ENCODE measurements at regions not wholly inside any gene's neighbourhood (a gene's known extent, or its start where the extent isn't known, plus 50 kb on each side); places are given as distances from the start of the nearest gene placed in this dataset.

- DNase-seq (no peak), ATAC-seq (no peak)
- H3K9me3 ChIP-seq (ENCODE audit: control insufficient read depth, low read length): no peaks in the 10 kb centered on the region
- no peaks in the 10 kb centered on the region for H3K27me3 ChIP-seq (ENCODE audit: control insufficient read depth, insufficient read depth)
- no peak overlapping the region for H3K27ac ChIP-seq (ENCODE audit: low read length)
- no peak overlapping the region for H3K4me3 ChIP-seq (ENCODE audit: low read length)
- H3K4me1 ChIP-seq (ENCODE audit: control insufficient read depth, insufficient read depth, low read length): no peaks in the 10 kb centered on the region
- WGBS: 90% methylated on average over 1 of the region's 1 CpG
- intact Hi-C loops (cut with DNase I): no loop called here
Measured at GRCh38 chr6:97917369-97917768, 634.4 kb upstream of the MMS22L start.

- Histone ChIP-seq H3K9me3 (ENCODE audit: control insufficient read depth, low read length) (no peaks in the 10 kb centered on the region), H3K27ac (ENCODE audit: low read length) (no peak overlapping the region), H3K27me3 (ENCODE audit: control insufficient read depth, insufficient read depth) (no peaks in the 10 kb centered on the region), H3K4me3 (ENCODE audit: low read length) (no peak overlapping the region), H3K4me1 (ENCODE audit: control insufficient read depth, insufficient read depth, low read length) (no peaks in the 10 kb centered on the region)
- WGBS: 66% methylated on average over 3 of the region's 3 CpGs
- ATAC-seq: no peak
- intact Hi-C loops (cut with DNase I): no loop called here
- DNase-seq: no peak
Measured at GRCh38 chr6:97919046-97919445, 636.0 kb upstream of the MMS22L start.

- H3K27me3 ChIP-seq (ENCODE audit: control insufficient read depth, insufficient read depth): no peaks in the 10 kb centered on the region
- intact Hi-C loops (cut with DNase I): no loop called here
- no peaks in the 10 kb centered on the region for H3K9me3 ChIP-seq (ENCODE audit: control insufficient read depth, low read length)
- ATAC-seq: no peak
- no peak overlapping the region for H3K4me3 ChIP-seq (ENCODE audit: low read length)
- DNase-seq: no peak
- no peaks in the 10 kb centered on the region for H3K4me1 ChIP-seq (ENCODE audit: control insufficient read depth, insufficient read depth, low read length)
- no peak overlapping the region for H3K27ac ChIP-seq (ENCODE audit: low read length)
Measured at GRCh38 chr6:97919631-97920030, 636.6 kb upstream of the MMS22L start.

GRCh38 chr6:97923249-97923648, 640.2 kb upstream of the MMS22L start:
- intact Hi-C loops (cut with DNase I): no loop called here
- H3K4me3 ChIP-seq (ENCODE audit: low read length): no peak overlapping the region
- DNase-seq (no peak), ATAC-seq (no peak)
- WGBS: 76% methylated on average over 2 of the region's 2 CpGs
- H3K27me3 ChIP-seq (ENCODE audit: control insufficient read depth, insufficient read depth): no peaks in the 10 kb centered on the region
- H3K4me1 ChIP-seq (ENCODE audit: control insufficient read depth, insufficient read depth, low read length): no peaks in the 10 kb centered on the region
- H3K9me3 ChIP-seq (ENCODE audit: control insufficient read depth, low read length): no peaks in the 10 kb centered on the region
- no peak overlapping the region for H3K27ac ChIP-seq (ENCODE audit: low read length)

- H3K4me3 ChIP-seq (ENCODE audit: low read length): no peak overlapping the region
- intact Hi-C loops (cut with DNase I): no loop called here
- no peaks in the 10 kb centered on the region for H3K4me1 ChIP-seq (ENCODE audit: control insufficient read depth, insufficient read depth, low read length)
- H3K27me3 ChIP-seq (ENCODE audit: control insufficient read depth, insufficient read depth): no peaks in the 10 kb centered on the region
- no peak overlapping the region for H3K27ac ChIP-seq (ENCODE audit: low read length)
- H3K9me3 ChIP-seq (ENCODE audit: control insufficient read depth, low read length): no peaks in the 10 kb centered on the region
- DNase-seq (no peak), ATAC-seq (no peak)
- 69% methylated on average over 2 of the region's 2 CpGs for WGBS
Measured at GRCh38 chr6:97925504-97925903, 642.5 kb upstream of the MMS22L start.

GRCh38 chr6:97939440-97940168, 656.6 kb upstream of the MMS22L start:
- no peaks in the 10 kb centered on the region for H3K9me3 ChIP-seq (ENCODE audit: control insufficient read depth, low read length)
- intact Hi-C loops (cut with DNase I): no loop called here
- no peaks in the 10 kb centered on the region for H3K4me1 ChIP-seq (ENCODE audit: control insufficient read depth, insufficient read depth, low read length)
- ATAC-seq (no peak), DNase-seq (no peak)
- no peaks in the 10 kb centered on the region for H3K27me3 ChIP-seq (ENCODE audit: control insufficient read depth, insufficient read depth)
- WGBS: 45% methylated on average over 3 of the region's 3 CpGs
- no peak overlapping the region for H3K27ac ChIP-seq (ENCODE audit: low read length)
- H3K4me3 ChIP-seq (ENCODE audit: low read length): no peak overlapping the region

GRCh38 chr6:97947841-97948240, 664.8 kb upstream of the MMS22L start:
- 22% methylated on average over 3 of the region's 3 CpGs for WGBS
- Histone ChIP-seq H3K4me1 (ENCODE audit: control insufficient read depth, insufficient read depth, low read length) (no peaks in the 10 kb centered on the region), H3K4me3 (ENCODE audit: low read length) (no peak overlapping the region), H3K9me3 (ENCODE audit: control insufficient read depth, low read length) (no peaks in the 10 kb centered on the region), H3K27me3 (ENCODE audit: control insufficient read depth, insufficient read depth) (no peaks in the 10 kb centered on the region), H3K27ac (ENCODE audit: low read length) (no peak overlapping the region)
- ATAC-seq: peak in 1 of 2 donors; percentile 59
- intact Hi-C loops (cut with DNase I): no loop called here
- peak in 1 of 3 donors; percentile 22 for DNase-seq

- Histone ChIP-seq H3K4me3 (ENCODE audit: low read length) (no peak overlapping the region), H3K27me3 (ENCODE audit: control insufficient read depth, insufficient read depth) (no peaks in the 10 kb centered on the region), H3K9me3 (ENCODE audit: control insufficient read depth, low read length) (no peaks in the 10 kb centered on the region), H3K27ac (ENCODE audit: low read length) (no peak overlapping the region), H3K4me1 (ENCODE audit: control insufficient read depth, insufficient read depth, low read length) (no peaks in the 10 kb centered on the region)
- ATAC-seq (no peak), DNase-seq (peak in 1 of 3 donors; percentile 34)
- intact Hi-C loops (cut with DNase I): no loop called here
- 86% methylated on average over 8 of the region's 8 CpGs for WGBS
Measured at GRCh38 chr6:97958134-97958533, 675.1 kb upstream of the MMS22L start.

- Histone ChIP-seq H3K4me1 (ENCODE audit: control insufficient read depth, insufficient read depth, low read length) (no peaks in the 10 kb centered on the region), H3K9me3 (ENCODE audit: control insufficient read depth, low read length) (no peaks in the 10 kb centered on the region), H3K4me3 (ENCODE audit: low read length) (no peak overlapping the region), H3K27ac (ENCODE audit: low read length) (no peak overlapping the region), H3K27me3 (ENCODE audit: control insufficient read depth, insufficient read depth) (no peaks in the 10 kb centered on the region)
- ATAC-seq (no peak), DNase-seq (no peak)
- WGBS: 31% methylated on average over 3 of the region's 3 CpGs
- intact Hi-C loops (cut with DNase I): no loop called here
Measured at GRCh38 chr6:97963193-97963592, 680.2 kb upstream of the MMS22L start.

- H3K9me3 ChIP-seq (ENCODE audit: control insufficient read depth, low read length): no peaks in the 10 kb centered on the region
- 73% methylated on average over 1 of the region's 1 CpG for WGBS
- H3K27ac ChIP-seq (ENCODE audit: low read length): no peak overlapping the region
- DNase-seq (no peak), ATAC-seq (no peak)
- intact Hi-C loops (cut with DNase I): no loop called here
- no peak overlapping the region for H3K4me3 ChIP-seq (ENCODE audit: low read length)
- no peaks in the 10 kb centered on the region for H3K27me3 ChIP-seq (ENCODE audit: control insufficient read depth, insufficient read depth)
- no peaks in the 10 kb centered on the region for H3K4me1 ChIP-seq (ENCODE audit: control insufficient read depth, insufficient read depth, low read length)
Measured at GRCh38 chr6:97969065-97969464, 686.0 kb upstream of the MMS22L start.

- WGBS: 52% methylated on average over 2 of the region's 2 CpGs
- Histone ChIP-seq H3K9me3 (ENCODE audit: control insufficient read depth, low read length) (no peaks in the 10 kb centered on the region), H3K27me3 (ENCODE audit: control insufficient read depth, insufficient read depth) (no peaks in the 10 kb centered on the region), H3K27ac (ENCODE audit: low read length) (no peak overlapping the region), H3K4me3 (ENCODE audit: low read length) (no peak overlapping the region), H3K4me1 (ENCODE audit: control insufficient read depth, insufficient read depth, low read length) (no peaks in the 10 kb centered on the region)
- intact Hi-C loops (cut with DNase I): no loop called here
- DNase-seq (no peak), ATAC-seq (no peak)
Measured at GRCh38 chr6:97977084-97977483, 694.1 kb upstream of the MMS22L start.

- ATAC-seq (no peak), DNase-seq (peak in 2 of 3 donors; percentile 23 to 24)
- intact Hi-C loops (cut with DNase I): no loop called here
- WGBS: 85% methylated on average over 15 of the region's 15 CpGs
- no peak overlapping the region for H3K27ac ChIP-seq (ENCODE audit: low read length)
- no peak overlapping the region for H3K4me3 ChIP-seq (ENCODE audit: low read length)
- no peaks in the 10 kb centered on the region for H3K27me3 ChIP-seq (ENCODE audit: control insufficient read depth, insufficient read depth)
- H3K9me3 ChIP-seq (ENCODE audit: control insufficient read depth, low read length): no peaks in the 10 kb centered on the region
- H3K4me1 ChIP-seq (ENCODE audit: control insufficient read depth, insufficient read depth, low read length): no peaks in the 10 kb centered on the region
Measured at GRCh38 chr6:97978855-97979271, 695.8 kb upstream of the MMS22L start.
